ENCODE measurements at regions not wholly inside any gene's neighbourhood (a gene's known extent, or its start where the extent isn't known, plus 50 kb on each side); places are given as distances from the start of the nearest gene placed in this dataset.

DNA sequence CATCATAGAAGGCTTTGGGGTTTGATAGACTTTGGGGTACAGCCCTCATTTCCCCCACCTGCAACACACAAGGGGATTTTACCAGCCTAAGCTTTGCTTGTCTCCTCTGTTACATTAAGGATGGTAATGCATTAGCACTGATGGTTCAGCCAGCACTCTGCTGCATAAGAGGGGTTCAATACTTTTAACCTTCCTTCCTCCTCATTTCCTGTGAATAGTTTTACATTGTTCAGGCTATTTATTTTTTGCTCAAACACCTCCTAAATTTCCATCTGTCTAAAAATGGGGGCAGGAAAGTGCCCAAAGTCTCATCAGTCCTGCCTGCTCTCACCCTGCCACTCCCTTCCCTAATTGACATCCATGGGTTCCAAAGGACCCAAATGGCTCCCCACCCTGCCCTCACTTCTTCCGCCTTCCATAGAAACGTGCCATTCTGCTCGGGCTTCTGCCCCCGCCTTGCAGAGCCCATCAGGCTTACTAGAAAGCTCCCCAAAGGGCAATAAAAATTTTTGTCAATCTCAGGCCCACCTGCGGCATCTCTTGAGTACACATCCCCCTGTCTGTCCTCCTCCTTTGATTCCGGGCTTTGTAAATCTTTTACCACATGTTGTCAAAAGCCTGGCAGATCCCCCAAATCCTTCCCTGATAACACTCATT is 239.5 kb upstream of the SLC24A2 start:
- H3K4me1 ChIP-seq (ENCODE audit: control insufficient read depth, insufficient read depth, low read length) = no peaks in the 10 kb centered on the region
- H3K27ac ChIP-seq (ENCODE audit: low read depth, low read length) = no peak overlapping the region
- no peak overlapping the region for H3K4me3 ChIP-seq (ENCODE audit: low read length)
- no peak overlapping the region for H3K9ac ChIP-seq (ENCODE audit: low read length)
- no peaks in the 10 kb centered on the region for H3K36me3 ChIP-seq (ENCODE audit: control insufficient read depth, insufficient read depth, low read length)
- H3K27me3 ChIP-seq (ENCODE audit: control insufficient read depth, insufficient read depth, low read length) = no peaks in the 10 kb centered on the region

DNA sequence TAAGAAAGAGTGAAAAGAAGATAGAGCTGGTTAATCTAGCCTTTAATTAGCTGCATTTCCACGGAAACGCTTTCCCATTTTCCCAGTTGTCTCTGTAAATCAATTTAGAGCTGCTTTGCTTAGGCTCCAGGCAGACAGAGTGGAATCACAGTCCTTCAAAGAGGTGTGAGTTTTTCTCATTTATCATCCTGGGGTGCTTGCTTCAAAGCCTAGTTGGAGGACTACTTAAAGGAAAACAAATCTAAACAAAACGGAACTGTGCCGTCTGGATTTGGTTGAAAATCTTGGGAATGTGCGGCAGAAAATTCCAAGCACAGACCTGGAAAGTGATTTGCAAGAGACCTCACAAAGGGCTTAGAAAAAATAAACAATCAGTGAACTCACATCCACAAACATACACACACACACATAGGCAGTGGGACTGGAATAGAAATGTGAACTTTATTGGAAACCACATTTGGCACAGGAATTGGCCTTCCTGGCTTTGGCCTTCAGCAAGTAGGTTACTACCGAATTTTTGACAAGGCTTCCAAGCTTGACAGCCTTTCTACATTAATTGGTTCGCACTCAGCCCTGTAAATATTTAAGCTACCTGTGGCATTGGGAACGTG is 235.2 kb upstream of the SLC24A2 start:
- Histone ChIP-seq H3K27ac (ENCODE audit: low read depth, low read length) (no peak overlapping the region), H3K27me3 (ENCODE audit: control insufficient read depth, insufficient read depth, low read length) (no peaks in the 10 kb centered on the region), H3K4me1 (ENCODE audit: control insufficient read depth, insufficient read depth, low read length) (no peaks in the 10 kb centered on the region), H3K36me3 (ENCODE audit: control insufficient read depth, insufficient read depth, low read length) (no peaks in the 10 kb centered on the region), H3K4me3 (ENCODE audit: low read length) (no peak overlapping the region), H3K9ac (ENCODE audit: low read length) (no peak overlapping the region)

DNA sequence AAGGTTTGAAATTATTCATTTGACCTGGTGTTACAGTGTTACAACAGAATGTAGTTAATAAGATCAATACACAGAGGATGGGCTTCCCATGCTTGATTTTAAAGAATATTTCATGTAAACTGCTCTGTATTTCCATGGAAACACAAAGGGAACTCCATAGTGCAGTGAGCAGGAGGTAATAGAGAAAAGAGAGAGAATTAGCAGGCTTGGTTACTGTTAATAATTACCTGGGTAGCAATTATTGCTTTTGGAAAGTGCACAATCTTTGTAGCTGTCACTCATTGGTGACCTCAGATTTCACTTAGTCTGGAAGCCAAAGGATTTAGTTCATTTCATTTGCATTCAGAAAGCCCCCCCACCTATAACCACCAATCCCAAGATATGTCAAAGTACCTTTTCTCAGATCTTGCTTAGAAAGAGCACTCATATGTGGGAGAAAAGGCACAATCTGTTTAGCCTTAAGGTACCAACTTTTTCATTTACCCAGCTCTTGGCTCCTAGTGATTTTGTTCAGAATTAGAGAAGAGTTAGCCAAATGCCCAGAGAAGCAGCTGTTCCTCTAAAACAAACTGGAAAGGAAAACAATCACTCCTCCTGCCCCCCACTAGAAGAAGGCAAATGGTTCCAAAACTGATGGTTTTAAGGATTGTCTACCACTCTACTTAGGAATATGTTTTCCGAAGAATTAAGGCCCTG is 234.5 kb upstream of the SLC24A2 start:
- no peak overlapping the region for H3K27ac ChIP-seq (ENCODE audit: low read depth, low read length)
- H3K9ac ChIP-seq (ENCODE audit: low read length) = no peak overlapping the region
- no peaks in the 10 kb centered on the region for H3K36me3 ChIP-seq (ENCODE audit: control insufficient read depth, insufficient read depth, low read length)
- no peaks in the 10 kb centered on the region for H3K27me3 ChIP-seq (ENCODE audit: control insufficient read depth, insufficient read depth, low read length)
- no peak overlapping the region for H3K4me3 ChIP-seq (ENCODE audit: low read length)
- no peaks in the 10 kb centered on the region for H3K4me1 ChIP-seq (ENCODE audit: control insufficient read depth, insufficient read depth, low read length)

DNA sequence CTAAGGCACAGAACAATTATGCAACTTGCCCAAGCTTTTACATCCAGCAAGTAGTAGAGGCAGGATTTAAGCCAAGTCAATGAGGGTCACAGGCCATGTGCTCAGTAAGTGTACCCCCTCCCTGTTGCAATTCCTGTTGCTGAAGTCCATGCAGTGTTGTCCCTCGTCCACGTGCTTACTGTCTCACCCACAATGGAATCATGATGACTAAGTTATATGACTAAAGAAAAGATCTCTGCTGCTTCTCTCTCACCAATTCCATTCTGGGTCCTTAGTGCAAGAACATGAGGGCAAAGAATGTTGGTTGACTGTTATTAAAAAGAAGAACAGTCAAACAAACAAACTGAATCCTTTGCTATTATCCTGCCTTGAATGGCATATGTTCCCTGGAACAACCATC is 233.6 kb upstream of the SLC24A2 start:
- H3K27ac ChIP-seq (ENCODE audit: low read depth, low read length) = no peak overlapping the region
- no peaks in the 10 kb centered on the region for H3K36me3 ChIP-seq (ENCODE audit: control insufficient read depth, insufficient read depth, low read length)
- H3K27me3 ChIP-seq (ENCODE audit: control insufficient read depth, insufficient read depth, low read length) = no peaks in the 10 kb centered on the region
- no peak overlapping the region for H3K4me3 ChIP-seq (ENCODE audit: low read length)
- H3K4me1 ChIP-seq (ENCODE audit: control insufficient read depth, insufficient read depth, low read length) = no peaks in the 10 kb centered on the region
- no peak overlapping the region for H3K9ac ChIP-seq (ENCODE audit: low read length)

DNA sequence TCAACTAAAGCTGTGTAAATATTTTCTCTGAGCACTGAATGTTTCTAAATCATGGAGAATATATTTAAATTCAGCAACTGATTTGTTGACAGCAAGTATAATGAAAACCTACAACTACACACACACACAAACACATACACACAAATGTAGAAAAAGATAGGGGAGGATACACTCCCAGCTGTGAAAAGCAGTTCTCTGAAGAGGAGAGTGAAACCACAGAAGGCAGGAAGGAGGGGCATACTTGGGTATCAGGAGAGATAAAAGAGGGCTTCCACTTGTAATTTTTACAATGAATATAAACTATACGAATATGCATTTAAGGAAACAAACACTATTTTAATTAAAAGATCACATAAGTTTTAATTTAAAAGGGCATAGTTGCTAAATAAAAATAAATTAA is 227.8 kb upstream of the SLC24A2 start:
- Histone ChIP-seq H3K36me3 (ENCODE audit: control insufficient read depth, insufficient read depth, low read length) (no peaks in the 10 kb centered on the region), H3K27ac (ENCODE audit: low read depth, low read length) (no peak overlapping the region), H3K27me3 (ENCODE audit: control insufficient read depth, insufficient read depth, low read length) (no peaks in the 10 kb centered on the region), H3K9ac (ENCODE audit: low read length) (no peak overlapping the region), H3K4me3 (ENCODE audit: low read length) (no peak overlapping the region), H3K4me1 (ENCODE audit: control insufficient read depth, insufficient read depth, low read length) (no peaks in the 10 kb centered on the region)

DNA sequence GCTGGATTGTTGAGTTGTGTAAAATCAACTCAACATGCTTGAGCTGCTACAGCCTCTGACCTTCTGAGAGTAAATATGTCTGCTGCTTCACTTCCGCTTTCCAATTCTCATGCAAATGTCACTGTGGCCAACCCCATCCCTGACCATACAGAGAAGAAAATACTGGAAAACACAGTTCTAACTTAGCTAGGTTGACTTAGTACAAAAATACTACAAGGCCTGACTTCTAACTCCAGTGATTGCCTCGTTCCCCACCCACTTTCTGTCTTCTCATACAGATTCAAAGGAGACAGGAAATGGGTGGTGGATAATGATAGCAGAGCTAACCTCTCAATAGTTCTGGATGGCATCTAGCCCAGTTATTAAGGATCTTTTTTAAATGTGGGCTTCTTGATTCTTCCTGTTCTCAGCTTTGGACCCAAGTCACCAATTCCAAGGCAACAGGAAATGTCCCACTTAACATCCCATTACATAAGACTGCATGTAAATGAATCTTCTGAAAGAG is 226.6 kb upstream of the SLC24A2 start:
- H3K27me3 ChIP-seq (ENCODE audit: control insufficient read depth, insufficient read depth, low read length) = no peaks in the 10 kb centered on the region
- H3K9ac ChIP-seq (ENCODE audit: low read length) = no peak overlapping the region
- no peaks in the 10 kb centered on the region for H3K4me1 ChIP-seq (ENCODE audit: control insufficient read depth, insufficient read depth, low read length)
- H3K4me3 ChIP-seq (ENCODE audit: low read length) = no peak overlapping the region
- no peak overlapping the region for H3K27ac ChIP-seq (ENCODE audit: low read depth, low read length)
- H3K36me3 ChIP-seq (ENCODE audit: control insufficient read depth, insufficient read depth, low read length) = no peaks in the 10 kb centered on the region

DNA sequence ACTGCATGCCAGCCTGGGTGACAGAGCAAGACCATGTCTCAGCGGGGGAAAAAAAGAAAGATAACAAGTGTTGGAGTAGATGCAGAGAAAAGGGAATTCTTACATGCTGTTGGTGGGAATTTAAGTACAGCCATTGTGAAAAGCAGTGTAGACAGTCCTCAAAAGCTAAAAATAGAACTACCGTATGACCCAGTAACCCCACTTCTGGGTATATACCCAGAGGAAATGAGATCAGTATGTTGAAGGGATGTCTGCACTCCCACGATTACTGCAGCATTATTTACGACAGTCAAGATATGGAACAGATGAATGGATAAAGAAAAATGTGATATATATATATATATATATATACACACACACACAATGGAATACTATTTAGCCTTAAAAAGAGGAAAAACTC is 225.3 kb upstream of the SLC24A2 start:
- Histone ChIP-seq H3K9ac (ENCODE audit: low read length) (no peak overlapping the region), H3K4me3 (ENCODE audit: low read length) (no peak overlapping the region), H3K27me3 (ENCODE audit: control insufficient read depth, insufficient read depth, low read length) (no peaks in the 10 kb centered on the region), H3K36me3 (ENCODE audit: control insufficient read depth, insufficient read depth, low read length) (no peaks in the 10 kb centered on the region), H3K4me1 (ENCODE audit: control insufficient read depth, insufficient read depth, low read length) (no peaks in the 10 kb centered on the region), H3K27ac (ENCODE audit: low read depth, low read length) (no peak overlapping the region)

DNA sequence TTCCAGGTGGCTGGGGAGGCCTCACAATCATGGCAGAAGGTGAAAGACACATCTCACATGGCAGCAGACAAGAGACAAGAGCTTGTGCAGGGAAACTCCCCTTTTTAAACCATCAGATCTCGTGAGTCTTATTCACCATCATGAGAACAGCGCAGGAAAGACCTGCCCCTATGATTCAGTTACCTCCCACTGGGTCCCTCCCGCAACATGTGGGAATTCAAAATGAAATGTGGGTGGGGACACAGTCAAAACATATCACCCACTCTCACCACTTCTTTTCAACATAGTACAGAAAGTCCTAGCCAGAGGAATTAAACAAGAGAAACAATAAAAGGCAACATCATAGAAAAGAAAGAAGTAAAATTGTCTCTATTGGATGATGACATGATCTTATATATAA is 223.4 kb upstream of the SLC24A2 start:
- Histone ChIP-seq H3K9ac (ENCODE audit: low read length) (no peak overlapping the region), H3K27ac (ENCODE audit: low read depth, low read length) (no peak overlapping the region), H3K27me3 (ENCODE audit: control insufficient read depth, insufficient read depth, low read length) (no peaks in the 10 kb centered on the region), H3K4me3 (ENCODE audit: low read length) (no peak overlapping the region), H3K36me3 (ENCODE audit: control insufficient read depth, insufficient read depth, low read length) (no peaks in the 10 kb centered on the region), H3K4me1 (ENCODE audit: control insufficient read depth, insufficient read depth, low read length) (no peaks in the 10 kb centered on the region)

DNA sequence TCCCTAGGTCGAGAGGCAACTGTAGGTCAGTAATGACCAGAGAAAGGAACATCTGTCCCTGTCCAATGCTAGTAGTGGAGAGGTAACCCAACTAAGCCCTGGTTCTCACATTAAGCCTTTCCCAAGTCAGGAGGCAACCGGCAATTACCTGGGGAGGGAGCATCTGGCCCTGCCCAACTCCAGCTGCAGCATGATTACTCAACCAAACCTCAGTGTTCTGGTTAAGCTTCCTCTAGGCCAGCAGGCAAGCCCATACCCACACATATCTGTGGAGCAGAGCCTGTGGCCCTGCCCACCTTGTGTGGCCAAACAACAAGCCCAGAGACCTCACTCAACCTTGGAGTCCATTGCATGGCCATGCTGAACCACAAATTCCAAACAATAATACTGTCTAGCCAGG is 220.8 kb upstream of the SLC24A2 start:
- no peak overlapping the region for H3K27ac ChIP-seq (ENCODE audit: low read depth, low read length)
- no peak overlapping the region for H3K4me3 ChIP-seq (ENCODE audit: low read length)
- H3K27me3 ChIP-seq (ENCODE audit: control insufficient read depth, insufficient read depth, low read length) = no peaks in the 10 kb centered on the region
- H3K4me1 ChIP-seq (ENCODE audit: control insufficient read depth, insufficient read depth, low read length) = no peaks in the 10 kb centered on the region
- no peaks in the 10 kb centered on the region for H3K36me3 ChIP-seq (ENCODE audit: control insufficient read depth, insufficient read depth, low read length)
- no peak overlapping the region for H3K9ac ChIP-seq (ENCODE audit: low read length)

DNA sequence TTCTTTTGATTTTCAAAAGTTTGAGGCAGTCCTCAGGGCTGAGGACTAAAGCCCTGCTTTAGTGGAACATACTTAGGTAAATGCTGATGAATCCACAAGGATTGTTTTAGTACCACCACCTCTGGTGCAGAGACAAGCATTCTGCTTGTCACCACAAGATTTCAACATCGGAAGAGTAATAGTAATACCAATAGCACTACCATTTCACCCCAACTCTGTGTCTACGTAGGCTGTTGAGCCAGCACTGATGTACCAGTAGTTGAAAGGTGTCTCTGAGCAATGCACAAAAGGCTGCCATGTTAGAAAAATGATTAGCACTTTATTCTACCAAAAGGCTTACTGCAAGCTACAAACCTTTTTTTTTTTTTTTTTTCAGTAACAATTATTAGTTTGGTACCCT is 213.2 kb upstream of the SLC24A2 start:
- Histone ChIP-seq H3K27ac (ENCODE audit: low read depth, low read length) (no peak overlapping the region), H3K27me3 (ENCODE audit: control insufficient read depth, insufficient read depth, low read length) (no peaks in the 10 kb centered on the region), H3K9ac (ENCODE audit: low read length) (no peak overlapping the region), H3K4me3 (ENCODE audit: low read length) (no peak overlapping the region), H3K36me3 (ENCODE audit: control insufficient read depth, insufficient read depth, low read length) (no peaks in the 10 kb centered on the region), H3K4me1 (ENCODE audit: control insufficient read depth, insufficient read depth, low read length) (no peaks in the 10 kb centered on the region)

DNA sequence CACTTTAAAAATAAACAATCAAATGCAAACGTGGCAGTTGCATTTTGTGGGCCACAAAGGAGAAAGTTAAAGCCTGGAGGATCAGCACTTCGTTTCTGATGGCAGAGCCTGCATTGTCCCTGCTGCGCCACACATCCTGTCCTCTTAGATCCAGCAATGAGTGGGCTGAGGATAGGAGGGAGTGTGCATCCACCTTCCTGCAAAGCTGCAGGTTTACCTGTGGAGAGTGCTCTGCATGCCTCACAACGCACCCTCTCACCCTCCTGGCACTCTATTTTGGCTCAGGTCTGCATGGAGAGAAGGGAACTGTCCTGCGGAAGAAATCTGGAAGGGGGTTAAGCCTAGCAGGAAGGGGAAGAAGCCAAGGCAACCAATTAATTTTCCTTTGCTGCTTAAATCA is 212.2 kb upstream of the SLC24A2 start:
- Histone ChIP-seq H3K27me3 (ENCODE audit: control insufficient read depth, insufficient read depth, low read length) (no peaks in the 10 kb centered on the region), H3K4me1 (ENCODE audit: control insufficient read depth, insufficient read depth, low read length) (no peaks in the 10 kb centered on the region), H3K9ac (ENCODE audit: low read length) (no peak overlapping the region), H3K36me3 (ENCODE audit: control insufficient read depth, insufficient read depth, low read length) (no peaks in the 10 kb centered on the region), H3K4me3 (ENCODE audit: low read length) (no peak overlapping the region), H3K27ac (ENCODE audit: low read depth, low read length) (no peak overlapping the region)

DNA sequence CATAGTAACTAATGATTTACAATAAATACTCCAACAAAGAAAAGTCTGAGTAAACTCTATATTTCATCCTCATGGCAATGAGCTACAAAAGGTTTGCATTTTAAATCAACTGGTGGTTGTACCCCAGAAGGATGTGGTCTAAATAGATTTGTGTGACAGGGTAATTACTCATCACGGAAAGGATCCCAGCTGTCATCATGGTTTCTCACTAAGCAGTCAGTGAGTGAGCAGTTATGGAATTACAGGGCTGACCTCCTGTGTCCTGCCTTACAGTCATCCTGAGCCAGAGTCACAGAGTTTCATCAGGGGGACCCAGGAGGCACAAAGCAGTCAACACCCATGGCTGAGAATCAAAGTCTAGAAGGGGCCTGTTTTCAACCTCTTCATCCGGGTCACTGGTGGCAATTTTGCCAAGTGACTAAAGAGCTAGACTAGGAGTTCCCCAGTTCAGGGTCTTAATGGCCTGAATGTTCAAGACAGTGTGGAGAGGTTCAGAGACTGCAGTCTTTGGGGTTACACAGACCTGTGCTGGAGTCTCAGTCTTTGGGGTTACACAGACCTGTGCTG is 210.7 kb upstream of the SLC24A2 start:
- H3K36me3 ChIP-seq (ENCODE audit: control insufficient read depth, insufficient read depth, low read length) = no peaks in the 10 kb centered on the region
- no peak overlapping the region for H3K9ac ChIP-seq (ENCODE audit: low read length)
- no peak overlapping the region for H3K4me3 ChIP-seq (ENCODE audit: low read length)
- no peaks in the 10 kb centered on the region for H3K4me1 ChIP-seq (ENCODE audit: control insufficient read depth, insufficient read depth, low read length)
- no peaks in the 10 kb centered on the region for H3K27me3 ChIP-seq (ENCODE audit: control insufficient read depth, insufficient read depth, low read length)
- no peak overlapping the region for H3K27ac ChIP-seq (ENCODE audit: low read depth, low read length)

Measured in rectal smooth muscle tissue (tissue), 1 donor.